Kidney capillary endothelial cell (primary cell): ENCODE measurements at regions not wholly inside any gene's neighbourhood (a gene's known extent, or its start where the extent isn't known, plus 50 kb on each side); places are given as distances from the start of the nearest gene placed in this dataset.
A peak's percentile ranks its signal among the peaks of the same experiment; 100 is the strongest.
"Not testable (repeated sequence)": the region's sequence is repeated elsewhere in the genome, so short reads cannot be mapped to it uniquely, and the experiment has no call there.

Source experiments
- DNase-seq: peaks from one replicate; pipeline ENCODE4 v3.0.0-alpha.2; 2018; ENCODE audit warnings: low spot score

DNA sequence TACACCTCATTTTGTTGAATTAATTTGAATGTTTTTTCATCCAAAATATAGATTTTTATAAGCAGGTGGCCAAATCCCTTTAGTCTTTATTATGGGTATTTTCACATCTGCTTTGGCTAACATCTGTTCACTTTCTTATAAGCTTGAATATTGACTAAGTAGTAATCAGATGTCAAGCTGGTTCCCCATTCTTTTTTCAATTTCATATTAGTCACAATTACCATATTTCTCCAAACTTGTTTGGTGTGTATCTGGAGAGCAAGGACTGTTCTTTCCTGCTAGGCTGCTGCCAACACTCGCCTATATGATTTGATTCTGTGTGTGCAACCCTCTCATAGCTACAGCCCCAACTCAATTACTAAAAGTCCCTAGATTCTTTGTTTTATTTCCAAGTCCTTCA is 608.5 kb downstream of the PSAT1 start:
- no peak for DNase-seq

DNA sequence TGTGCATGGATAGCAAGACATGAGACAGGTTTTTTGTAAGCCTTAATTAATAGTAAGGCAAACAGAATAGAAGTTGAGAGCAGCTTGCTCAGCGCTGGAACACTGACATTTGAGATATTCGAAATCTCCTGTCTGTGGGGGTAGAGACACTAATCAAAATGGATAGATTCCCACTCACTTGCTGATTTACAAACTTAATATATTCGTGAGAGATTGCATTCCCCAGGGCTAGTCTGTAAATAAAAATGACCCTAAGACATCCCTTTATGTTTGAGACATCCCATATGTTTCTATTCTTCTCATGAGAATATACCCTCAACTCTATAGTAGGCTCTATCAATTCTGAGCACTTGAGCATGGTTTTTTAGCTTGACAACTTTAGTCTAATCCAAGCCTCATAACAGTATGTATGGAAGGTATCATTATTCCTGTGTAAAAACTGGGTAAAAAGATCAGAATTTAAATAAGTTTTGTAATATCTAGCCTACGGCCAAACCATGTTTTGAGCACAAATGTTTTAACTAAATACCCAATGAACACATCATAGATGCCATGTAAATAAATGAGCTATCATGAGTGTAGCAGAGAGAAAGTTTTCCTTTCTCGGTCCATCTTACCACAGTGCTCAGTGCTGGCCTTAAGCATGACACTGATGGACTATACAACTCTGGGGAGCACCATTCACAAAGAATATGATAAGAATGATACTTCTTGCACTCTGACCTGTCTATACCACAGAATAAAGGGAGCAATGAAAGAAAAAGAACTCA is 609.2 kb downstream of the PSAT1 start:
- DNase-seq, result no peak

DNA sequence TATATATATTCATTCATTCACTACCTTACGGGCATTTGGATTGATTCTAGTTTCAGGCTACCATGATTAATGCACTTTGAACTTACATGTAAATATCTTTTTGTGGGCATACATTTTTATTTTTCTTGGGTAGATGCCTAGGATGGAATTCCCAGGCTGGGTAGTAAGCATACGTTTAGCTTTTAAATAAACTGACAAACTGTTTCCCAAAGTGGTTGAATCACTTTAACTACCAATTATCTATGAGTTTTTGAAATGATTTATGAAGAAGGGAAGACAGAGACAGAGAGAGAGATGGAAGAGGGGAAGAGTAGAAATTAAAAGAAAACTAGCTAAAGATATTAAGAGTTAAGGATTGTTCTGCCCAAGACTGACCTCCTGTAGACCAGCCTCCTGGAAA is 612.6 kb downstream of the PSAT1 start:
- no peak for DNase-seq

DNA sequence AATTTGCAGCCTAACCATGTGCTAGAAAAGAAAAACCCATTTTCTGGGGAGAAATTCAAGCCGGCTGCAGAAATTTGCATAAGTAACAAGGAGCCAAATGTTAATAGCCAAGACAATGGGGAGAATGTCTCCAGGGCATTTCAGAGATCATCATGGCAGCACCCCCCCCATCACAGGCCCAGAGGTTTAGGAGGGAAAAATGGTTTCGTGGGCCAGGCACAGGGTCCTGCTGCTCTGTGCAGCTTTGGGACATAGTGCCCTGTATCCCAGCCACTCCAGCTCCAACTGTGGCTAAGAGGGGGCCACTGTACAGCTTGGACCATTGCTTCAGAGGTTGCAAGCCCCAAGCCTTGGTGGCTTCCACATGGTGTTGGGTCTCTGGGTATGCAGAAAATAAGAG is 620.0 kb downstream of the PSAT1 start:
- DNase-seq, result not testable (repeated sequence)

DNA sequence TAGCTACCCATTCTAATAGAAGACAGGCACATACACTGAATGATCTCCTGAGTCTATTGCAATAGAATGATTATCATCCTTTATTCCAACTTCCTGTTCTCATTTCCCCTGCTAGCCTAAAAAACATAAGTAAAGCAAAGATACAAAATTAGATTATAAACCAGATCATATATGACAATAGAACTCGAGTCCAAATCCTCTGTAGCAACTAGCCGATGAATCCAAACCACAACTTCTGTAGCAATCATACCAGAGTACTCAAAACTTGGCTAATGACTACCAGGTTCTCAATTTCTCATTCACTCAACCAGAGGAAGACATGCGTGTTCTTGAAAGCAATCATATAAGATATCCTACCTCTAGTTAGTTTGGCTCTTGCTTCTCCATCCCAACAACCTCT is 622.1 kb downstream of the PSAT1 start:
- no peak for DNase-seq

DNA sequence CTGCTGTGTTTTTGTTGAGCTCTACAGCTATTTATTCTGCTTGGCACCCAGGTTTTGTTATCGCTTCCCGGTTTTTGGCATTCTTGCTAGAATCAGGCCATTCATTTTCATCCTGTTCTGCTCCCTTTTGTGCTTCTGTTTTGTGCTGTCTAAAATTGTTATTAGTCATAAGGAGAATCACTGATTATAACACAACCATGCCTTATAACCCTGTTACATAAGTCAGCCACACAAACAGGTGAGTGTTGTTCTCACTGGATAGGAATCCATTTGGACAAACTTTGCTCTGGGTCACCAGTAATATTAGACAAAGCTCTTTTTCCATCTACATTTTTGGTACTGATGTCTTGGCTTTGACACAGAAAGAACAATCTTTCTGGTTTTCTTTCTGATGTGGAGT is 622.8 kb downstream of the PSAT1 start:
- DNase-seq, result no peak

DNA sequence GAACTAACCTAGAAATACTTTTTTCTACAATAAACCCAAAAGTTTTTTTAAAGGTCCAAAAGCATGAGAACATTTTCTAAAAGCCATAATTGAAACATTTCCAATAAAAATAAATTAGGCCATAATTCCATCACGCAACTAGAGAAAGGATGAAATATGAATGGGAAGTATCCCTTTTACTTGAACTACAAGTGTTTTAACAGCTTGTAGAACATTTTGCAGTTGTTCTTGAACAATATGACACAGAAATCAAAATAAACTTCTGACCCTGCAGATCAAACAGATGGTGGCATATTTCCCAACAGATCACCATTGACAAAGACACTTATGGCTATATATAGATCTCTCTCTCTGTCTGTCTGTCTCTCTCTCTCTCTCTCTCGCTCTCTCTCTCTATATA is 624.4 kb downstream of the PSAT1 start:
- no peak for DNase-seq

DNA sequence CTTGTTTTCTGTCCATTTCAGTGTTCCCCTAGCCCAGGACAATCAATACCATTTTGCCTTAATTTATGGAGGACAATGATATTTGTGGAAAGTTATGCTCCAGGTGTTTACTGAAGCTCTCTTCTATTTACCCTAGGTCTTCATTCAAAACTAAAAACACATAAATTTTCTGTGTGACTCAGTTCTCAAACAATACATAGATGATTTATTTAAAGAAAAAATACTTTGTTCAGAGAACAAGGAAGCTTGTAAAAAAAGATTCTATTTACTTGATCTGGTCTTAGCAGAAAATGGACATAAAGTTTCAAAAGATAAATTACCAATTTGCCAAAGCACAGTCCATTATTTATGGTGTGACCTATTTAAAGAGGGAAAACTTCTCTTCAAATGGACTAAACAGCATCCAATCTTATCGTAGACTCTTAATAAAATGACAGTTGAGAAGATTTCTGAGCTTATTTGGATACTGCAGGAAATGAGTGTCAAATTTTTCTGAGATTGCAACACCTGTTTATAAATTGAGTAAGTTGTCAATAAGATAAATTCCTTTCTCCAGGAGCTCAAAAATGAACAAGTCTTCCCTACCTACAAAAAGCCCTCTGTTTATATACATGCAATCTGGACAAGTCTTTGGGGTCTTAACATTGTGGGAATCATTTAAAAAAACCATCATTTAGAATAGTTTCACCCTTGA is 627.2 kb downstream of the PSAT1 start:
- DNase-seq, result no peak

DNA sequence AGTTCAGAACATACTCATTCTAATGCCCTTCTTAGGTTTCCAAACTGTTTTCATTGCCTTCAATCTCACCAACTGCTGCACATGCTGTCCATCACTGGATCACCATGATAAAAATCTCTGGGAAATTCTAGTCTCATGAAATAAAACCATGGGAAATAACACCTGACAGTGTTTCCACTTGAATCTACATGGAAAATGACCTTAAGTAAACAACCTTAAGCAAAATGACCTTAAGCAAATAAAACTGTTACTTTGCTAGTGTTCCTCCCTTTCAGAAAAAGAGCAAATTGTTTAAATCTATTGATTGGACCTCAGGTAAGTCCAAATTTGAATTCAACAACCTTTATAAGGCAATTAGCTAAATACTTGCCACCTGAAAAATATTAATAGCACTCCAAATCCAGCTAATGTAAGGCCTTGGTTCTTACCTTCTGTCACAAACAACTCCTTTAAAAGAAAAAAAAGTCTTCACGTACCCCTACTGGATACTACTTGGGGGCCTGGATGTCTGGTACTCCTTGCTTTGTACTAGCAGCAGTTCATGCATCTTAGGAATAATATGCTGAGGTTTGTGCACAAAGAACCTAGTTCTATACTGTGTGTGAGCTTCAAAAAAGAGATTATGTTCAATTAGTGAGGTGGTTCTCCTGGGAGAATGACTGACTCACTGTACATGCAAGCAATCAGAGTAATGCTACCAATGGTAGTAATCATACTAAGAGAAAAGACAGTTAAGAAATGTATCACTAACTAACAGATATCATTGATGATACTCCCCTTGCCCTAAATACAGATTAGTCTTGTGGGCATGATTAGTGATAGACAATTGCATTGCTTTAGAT is 630.4 kb downstream of the PSAT1 start:
- no peak for DNase-seq

DNA sequence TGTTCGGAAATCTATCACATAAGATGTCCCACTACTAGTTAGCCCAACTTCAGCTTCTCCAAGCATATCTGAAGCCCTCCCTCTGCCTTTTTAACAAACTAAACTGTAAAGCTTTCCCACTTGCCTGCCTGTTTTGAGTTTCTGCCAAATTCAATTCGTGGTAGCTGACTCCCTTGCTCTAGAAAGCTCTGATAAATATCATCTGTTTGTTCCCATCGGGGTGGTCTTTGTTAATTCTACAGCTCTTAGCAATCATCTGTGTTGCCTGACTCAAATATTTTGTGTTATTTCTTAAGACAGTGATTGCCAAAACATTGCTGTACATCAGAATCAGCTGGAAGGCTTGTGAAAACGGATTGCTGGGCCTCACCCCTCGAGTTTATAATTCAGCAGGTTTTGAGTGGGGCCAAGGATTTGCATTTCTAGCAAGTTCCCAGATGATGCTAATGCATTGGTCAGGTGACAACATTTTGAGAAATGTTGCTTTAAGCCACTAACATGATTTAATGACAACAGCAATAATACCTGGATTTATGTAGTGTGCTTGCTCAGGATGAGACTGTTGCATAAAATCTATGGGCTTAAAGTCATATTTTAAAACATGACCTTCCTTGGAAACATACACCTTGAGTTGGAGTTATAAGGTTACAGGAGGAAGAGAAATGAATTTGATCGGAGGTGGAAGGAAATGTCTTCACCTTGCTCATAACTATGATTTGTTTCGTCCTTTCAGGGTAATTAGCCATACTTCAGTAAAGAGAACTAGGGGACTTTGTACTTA is 631.9 kb downstream of the PSAT1 start:
- no peak for DNase-seq

DNA sequence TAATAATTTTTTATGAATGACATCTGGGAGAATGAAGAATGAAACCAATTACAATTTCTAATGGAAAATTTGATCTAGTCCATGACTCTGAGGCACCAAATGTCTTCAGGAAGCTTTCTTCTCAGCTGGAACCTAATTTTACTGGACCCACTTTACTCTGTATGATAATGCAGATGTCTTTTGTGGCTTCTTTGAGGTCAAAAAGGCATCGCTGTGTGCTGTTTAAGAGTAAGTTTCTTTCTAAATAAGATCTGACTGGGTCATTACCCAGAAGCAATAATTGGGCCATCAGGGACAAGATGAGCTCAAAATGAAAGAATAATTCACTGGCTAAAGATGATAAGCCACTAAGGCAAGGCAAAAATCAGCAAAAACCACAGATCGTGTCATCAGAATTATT is 633.4 kb downstream of the PSAT1 start:
- DNase-seq, result no peak

DNA sequence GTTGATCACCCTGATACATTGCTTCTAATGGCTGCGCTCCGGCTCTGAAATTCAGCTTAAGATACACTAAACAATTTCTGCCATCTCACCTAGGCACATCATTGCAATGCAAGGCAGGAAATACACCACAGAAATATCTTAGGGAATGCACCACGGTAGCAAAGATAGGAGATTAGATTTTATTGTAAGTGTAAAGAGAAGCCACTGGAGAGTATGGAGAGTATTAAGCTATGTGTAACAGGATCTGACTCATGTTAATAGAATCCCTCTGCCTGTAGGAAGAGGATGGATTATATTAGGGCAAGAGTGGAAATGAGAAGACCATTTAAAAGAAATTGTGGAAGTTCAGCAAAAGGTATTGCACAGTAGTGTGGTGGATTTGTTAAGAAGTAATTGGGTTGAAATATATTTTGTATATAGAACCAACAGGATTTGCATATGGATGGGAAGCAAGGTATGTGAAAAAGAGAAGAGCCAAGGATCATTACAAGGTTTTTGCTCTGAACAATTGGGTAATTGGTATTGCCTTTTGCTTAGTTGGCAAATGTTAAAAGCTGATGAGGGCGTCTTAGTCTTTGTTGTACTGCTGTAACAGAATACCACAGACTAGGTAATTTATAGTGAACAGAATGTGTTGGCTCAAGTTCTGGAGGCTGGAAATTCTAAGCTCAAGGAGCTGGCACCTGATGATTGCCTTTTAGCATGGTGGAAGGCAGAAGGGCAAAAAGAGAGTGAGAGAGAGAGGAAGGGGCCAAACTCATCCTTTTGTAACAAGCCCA is 636.1 kb downstream of the PSAT1 start:
- peak; percentile 91 for DNase-seq

DNA sequence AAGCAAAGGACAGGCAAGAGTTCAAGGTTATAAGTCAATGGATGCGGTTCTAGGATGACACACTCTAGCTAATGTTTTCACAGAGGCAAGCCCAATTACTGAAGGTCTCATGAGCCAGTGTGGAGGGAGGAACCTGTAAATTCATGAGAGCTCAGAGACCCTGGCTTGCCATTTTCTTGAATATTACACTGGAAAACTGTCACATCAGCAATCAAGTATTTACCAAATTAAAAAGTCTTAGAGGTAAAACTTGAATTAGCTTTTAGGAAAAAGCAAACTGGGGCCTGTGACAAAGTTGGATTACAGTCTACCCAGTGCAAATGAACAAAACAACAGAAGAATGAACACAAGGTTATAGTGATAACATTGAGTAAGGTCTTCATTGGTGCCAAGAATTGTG is 636.9 kb upstream of the TLE4 start:
- DNase-seq, result no peak

DNA sequence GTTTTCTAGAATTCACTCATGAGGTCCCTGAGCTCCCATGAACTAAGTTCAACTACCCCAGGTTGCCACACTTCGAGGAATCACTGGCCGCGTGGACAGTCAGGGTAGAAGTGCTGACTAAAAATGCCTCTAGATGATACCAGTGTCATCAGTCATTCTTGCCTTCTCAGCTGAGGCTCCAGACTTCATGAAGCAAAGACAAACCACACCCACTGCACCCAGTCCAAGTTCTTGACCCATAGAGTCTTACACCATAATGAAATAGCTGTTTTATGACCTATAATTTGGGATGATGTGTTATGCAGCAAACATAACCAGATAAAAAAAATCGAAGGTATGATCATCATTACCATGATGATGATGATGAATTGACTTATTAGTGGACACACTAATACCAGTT is 632.9 kb upstream of the TLE4 start:
- no peak for DNase-seq

DNA sequence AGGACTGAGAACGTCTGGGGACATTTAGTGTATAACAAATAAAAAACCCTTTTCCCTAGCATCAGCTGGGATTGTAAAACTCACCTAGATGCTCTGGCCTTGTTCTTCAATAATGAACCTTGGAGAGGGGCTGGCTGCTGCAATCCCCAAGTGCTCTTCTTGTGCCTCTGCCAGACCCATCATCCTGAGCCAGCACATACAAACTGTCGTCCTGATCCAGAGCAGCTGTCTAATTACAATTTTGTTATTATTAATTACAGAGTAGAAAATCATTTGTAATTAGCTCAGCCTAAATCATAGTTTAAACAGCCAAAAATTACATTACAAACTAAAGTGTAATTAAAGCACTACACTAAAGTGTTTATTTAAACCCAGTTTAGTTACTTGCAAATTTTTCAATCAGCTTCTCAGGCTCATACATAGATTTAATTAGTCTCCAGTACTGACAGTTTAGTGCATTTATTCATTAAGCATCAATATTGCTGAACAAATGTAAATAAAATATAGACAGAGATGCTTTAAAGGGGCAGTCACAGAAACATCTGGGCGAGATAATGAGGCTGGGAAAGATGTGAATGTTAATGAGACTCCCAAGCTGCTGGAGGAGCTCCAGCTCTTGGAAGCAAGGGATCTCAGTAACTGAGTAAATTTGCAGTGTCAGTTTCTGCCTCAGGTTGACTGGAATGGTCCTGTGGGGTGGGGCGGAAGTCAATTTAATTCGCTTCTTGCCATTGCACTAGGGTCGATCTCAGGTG is 632.3 kb upstream of the TLE4 start:
- DNase-seq, result no peak

DNA sequence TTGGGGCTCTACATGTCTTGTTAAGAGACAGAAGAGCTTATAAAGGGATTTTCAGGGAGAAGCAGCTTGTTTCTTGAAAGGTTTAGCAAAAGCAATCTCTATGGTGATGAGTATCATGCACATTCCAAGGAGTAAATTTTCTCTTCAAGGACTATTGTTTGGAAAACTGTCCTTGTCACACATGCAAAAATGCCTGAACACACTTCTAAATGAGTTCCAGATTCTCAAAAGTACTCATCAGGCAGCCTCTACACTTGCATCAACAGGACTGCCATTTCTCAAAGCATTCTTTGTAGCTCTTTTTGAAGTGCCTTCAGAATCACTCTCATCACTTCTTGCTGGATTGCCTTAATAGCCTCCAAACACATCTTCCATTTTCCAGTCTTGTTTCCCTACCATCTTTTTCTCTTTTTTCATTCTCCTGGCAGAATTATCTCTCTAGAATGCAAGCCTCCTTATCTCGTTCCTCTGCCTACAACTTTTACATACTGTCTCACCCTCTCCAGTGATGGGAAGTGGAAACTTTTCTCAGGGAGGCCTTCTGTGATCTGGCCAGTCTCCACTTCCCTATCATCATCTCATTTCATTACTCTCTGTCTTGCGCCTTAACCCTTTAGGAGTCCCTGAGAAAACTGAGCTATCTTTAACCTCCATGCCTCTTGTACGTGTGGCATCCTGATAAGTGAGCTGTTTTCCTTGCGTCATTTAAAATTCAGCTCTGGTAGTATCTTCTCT is 631.5 kb upstream of the TLE4 start:
- DNase-seq, result no peak

DNA sequence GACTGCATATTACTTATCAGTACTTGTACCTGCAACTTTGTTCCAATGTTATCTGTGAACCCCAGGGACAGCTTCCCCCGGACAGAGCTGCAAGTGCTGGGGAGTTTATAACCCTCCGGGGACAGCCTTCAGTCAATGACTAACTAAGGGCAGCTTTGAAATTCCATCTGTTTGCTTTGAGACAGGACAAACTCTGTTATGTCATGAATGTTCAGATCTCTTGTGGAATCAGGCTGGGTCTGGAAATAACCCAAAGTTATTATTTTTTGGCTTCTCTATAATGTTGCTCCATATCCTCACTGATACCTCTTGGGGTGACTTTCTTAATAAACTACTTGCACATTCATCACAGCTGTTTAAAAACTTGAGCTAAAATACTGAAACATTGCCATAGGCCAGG is 617.5 kb upstream of the TLE4 start:
- no peak for DNase-seq

DNA sequence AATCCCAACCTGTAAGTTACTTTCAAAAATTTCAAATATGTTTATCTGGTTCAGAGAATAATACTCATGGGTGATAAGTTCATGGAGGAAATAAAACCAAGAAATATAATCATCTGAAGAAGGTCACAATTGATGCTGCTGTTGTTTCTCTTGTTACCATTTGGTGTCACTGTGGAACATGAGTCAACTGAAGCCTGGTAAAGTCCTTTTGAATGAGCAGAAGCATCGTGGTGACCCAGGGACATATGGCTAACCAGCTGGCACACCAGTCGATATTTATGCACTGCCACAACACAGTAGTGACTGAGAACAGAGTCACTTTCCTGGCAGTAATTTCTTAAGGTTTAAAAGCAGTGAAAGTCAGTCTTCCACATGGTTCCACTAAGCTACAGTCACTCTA is 612.9 kb upstream of the TLE4 start:
- peak; percentile 6 for DNase-seq

DNA sequence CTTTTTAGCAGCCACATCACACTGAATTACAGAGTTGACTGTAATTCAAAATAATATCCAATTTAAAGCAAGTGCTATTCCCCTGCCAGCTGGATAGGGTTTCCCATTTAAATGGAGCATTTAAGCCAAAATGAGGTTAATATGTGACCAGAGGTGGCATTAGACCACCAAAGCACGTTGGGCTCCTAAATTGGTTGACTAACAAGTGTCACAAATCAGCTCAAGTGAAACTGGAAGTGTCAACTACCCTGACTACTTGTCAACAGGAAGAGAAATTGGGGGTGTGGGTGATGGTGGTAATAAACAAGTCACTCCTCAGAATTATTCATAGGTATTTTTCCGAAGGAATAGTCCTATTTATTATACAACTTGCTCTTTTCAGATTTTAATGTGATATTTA is 609.6 kb upstream of the TLE4 start:
- DNase-seq, result no peak

DNA sequence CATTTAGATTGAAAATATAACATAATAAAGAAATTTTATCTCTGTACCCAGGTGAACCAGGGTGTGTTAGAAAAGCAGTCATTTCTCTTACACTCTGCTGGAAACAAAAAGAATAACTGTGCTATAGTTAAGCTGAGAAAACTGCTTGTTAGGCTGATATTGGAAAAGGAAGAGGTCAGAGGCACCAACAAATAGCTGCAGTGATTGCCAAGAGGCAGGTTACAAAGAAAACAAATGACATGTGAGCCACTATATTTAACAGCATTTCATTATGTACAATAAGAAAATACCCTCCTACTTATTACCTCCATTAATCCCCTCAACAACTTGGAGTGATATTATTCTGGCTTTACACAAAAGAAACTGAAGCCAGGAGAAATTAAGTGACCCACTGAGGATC is 607.9 kb upstream of the TLE4 start:
- no peak for DNase-seq
